BLaER1 treated with 17β-estradiol and CSF1 and Interleukin-3, amounts not matched to agents 10 nM and 100 nM (cell line): ENCODE measurements at regions not wholly inside any gene's neighbourhood (a gene's known extent, or its start where the extent isn't known, plus 50 kb on each side); places are given as distances from the start of the nearest gene placed in this dataset.

Experiments
- H3K27ac ChIP-seq, 11 experiments: shearing (Covaris generic); formaldehyde crosslinking; 2 replicates each; pipeline ENCODE4 v1.8.1; 2022
- H3K27me3 ChIP-seq, 11 experiments: shearing (Covaris generic); formaldehyde crosslinking; 2 replicates each; pipeline ENCODE4 v1.8.1; 2022
- H3K36me3 ChIP-seq, 11 experiments: shearing (Covaris generic); formaldehyde crosslinking; 2 replicates each; pipeline ENCODE4 v1.8.1; 2022
- H3K4me1 ChIP-seq, 10 experiments: shearing (Covaris generic); formaldehyde crosslinking; 2 replicates each; pipeline ENCODE4 v1.8.1; 2022
- H3K4me2 ChIP-seq, 11 experiments: shearing (Covaris generic); formaldehyde crosslinking; 2 replicates each; pipeline ENCODE4 v1.8.1; 2022
- H3K4me3 ChIP-seq, 10 experiments: shearing (Covaris generic); formaldehyde crosslinking; 2 replicates each; pipeline ENCODE4 v1.8.1; 2022
- H3K9ac ChIP-seq, 11 experiments: shearing (Covaris generic); formaldehyde crosslinking; 2 replicates each; pipeline ENCODE4 v1.8.1; 2022
- H3K9me3 ChIP-seq, 11 experiments: shearing (Covaris generic); formaldehyde crosslinking; replicated peaks in 1 of 11; 2 replicates each; pipeline ENCODE4 v1.8.1; 2022
- H4K20me1 ChIP-seq, 11 experiments: shearing (Covaris generic); formaldehyde crosslinking; 2 replicates each; pipeline ENCODE4 v1.8.1; 2022
- Cebpa-rat ChIP-seq, 11 experiments: shearing (Covaris generic); IDR thresholded peaks; 2 replicates each; pipeline ENCODE4 v1.8.1; 2022

DNA sequence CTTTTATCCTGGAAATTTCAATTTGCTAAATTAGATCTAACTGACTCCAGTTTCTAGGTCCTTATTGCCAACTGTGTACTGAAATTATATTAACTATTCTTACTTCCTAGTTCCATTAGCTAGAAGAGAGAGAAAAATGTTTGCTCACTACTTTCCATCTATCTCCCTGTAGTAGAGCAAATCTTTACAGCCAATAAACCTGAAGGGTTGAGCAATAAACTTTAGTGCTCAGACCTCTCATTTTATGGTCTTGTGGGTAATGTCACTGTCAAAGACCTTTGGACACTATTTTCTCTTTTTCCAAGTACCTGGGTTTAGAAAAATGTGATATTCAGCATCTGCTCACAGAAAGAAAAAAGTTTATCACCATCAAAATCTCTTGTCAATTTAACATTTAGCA, 237.5 kb upstream of the GEMIN8 start:
- H3K9ac ChIP-seq, result no peak overlapping the region
- H3K4me2 ChIP-seq, result no peak overlapping the region
- no peak overlapping the region for H3K4me3 ChIP-seq
- H4K20me1 ChIP-seq, result no peaks in the 10 kb centered on the region; a peak in 1 of 22 replicates
- no peaks in the 10 kb centered on the region for H3K36me3 ChIP-seq
- H3K4me1 ChIP-seq, result no peaks in the 10 kb centered on the region
- peaks cover 69 to 98% (median 94%) of the 10 kb centered on the region in 11 experiments for H3K27me3 ChIP-seq
- H3K9me3 ChIP-seq, result no peaks in the 10 kb centered on the region
- no peak overlapping the region for H3K27ac ChIP-seq
- no peak for TF ChIP-seq Cebpa-rat (IDR thresholded peaks at IDR 0.05)

DNA sequence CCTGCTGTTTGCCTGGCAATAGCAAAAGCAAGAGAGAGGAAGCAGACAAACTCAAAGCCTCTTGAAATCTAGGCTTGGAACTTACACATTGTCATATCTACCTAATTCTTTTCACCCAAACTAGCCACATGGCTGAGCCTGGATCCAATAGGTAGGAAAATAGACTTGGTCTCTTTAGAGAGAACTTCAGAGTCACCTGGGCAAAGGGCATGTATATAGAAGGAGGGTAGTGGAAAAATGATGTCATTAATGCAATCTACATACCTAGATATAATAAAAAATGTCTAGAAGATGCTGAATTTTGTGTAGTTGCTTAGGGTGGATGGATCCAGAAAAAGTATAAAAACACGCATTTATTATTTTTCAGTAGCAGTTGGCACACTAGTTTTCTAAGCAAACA, 237.0 kb upstream of the GEMIN8 start:
- Histone ChIP-seq H4K20me1 (no peaks in the 10 kb centered on the region; a peak in 1 of 22 replicates), H3K36me3 (no peaks in the 10 kb centered on the region), H3K4me2 (no peak overlapping the region), H3K4me1 (no peaks in the 10 kb centered on the region), H3K27ac (no peak overlapping the region), H3K4me3 (no peak overlapping the region), H3K9me3 (no peaks in the 10 kb centered on the region), H3K27me3 (peaks cover 69 to 98% (median 94%) of the 10 kb centered on the region in 11 experiments), H3K9ac (no peak overlapping the region)
- no peak for TF ChIP-seq Cebpa-rat (IDR thresholded peaks at IDR 0.05)

DNA sequence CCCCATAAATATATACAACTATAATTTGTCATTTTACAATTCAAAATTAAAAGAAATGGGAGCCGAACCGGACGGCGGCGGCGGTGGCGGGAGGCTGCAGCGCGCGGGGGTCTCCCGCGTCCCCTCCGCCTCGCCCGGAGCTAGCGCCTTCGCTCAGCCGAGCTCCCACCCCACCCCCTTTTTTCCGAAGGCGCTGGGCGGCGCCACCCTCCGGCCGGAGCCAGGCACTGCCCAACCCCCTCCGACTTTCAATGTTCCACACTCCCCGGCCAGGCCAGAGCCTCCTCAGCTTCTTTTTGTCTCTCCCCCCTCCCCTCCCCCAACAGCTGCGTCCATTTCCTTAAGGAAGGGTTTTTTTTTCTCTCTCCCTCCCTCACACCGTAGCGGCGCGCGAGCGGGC, 214.1 kb upstream of the GEMIN8 start:
- peaks cover 0 to 2% (median 0%) of the 10 kb centered on the region in 11 experiments; a peak in 2 of 22 replicates for H3K9me3 ChIP-seq
- TF ChIP-seq Cebpa-rat (IDR thresholded peaks at IDR 0.05), result no peak
- H3K4me2 ChIP-seq, result no peak overlapping the region
- no peak overlapping the region for H3K4me3 ChIP-seq
- H4K20me1 ChIP-seq, result no peaks in the 10 kb centered on the region; a peak in 3 of 22 replicates
- no peaks in the 10 kb centered on the region for H3K4me1 ChIP-seq
- no peak overlapping the region for H3K27ac ChIP-seq
- H3K9ac ChIP-seq, result no peak overlapping the region
- H3K36me3 ChIP-seq, result no peaks in the 10 kb centered on the region
- H3K27me3 ChIP-seq, result peaks cover 83 to 100% (median 99%) of the 10 kb centered on the region in 11 experiments

DNA sequence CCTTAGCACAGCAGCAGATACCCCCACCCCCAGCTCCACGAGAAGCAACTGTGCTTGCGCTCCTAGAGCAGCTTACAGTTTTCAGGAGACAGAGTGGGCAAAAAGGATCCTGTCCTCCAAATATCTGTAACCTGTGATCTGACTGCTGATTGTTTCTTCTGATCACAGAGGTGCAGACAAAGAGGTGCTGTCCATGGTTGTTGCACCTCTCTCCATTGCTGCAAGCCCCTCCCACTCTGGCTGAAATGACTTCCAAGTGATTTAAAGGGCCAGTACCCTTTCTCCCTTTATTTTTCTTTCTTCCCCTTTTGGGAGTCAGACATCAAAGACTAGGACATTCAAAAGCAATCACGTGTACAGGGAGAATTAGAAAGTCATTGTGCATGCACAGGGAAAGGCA, 205.3 kb upstream of the GEMIN8 start:
- H3K9me3 ChIP-seq, result peaks cover 0 to 16% (median 0%) of the 10 kb centered on the region in 11 experiments; a peak in 6 of 22 replicates
- no peak overlapping the region for H3K4me2 ChIP-seq

DNA sequence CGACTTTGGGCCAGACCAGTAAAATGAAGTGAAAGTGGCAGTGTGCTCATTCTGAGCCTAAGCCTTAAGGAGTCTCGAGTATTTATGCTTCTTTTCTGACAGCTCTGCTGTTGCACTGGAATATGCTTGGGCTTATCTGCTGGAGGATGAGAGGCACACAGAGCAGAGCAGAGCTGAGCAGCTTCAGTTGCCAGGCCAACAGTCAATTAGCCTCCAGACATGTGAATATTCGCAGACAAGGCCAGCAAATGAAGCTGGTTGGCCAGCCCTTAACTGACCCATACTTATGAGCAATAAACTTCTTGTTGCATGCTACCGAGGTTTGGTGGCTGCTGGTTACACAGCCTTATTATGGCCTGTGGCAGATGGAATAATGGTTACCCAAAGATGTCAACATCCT, 203.0 kb upstream of the GEMIN8 start:
- Histone ChIP-seq H3K27me3 (peaks cover 86 to 100% (median 95%) of the 10 kb centered on the region in 11 experiments), H3K36me3 (no peaks in the 10 kb centered on the region), H3K27ac (no peak overlapping the region), H3K4me3 (no peak overlapping the region), H3K9ac (no peak overlapping the region), H3K4me1 (no peaks in the 10 kb centered on the region), H3K9me3 (peaks cover 0 to 30% (median 7%) of the 10 kb centered on the region in 11 experiments; a peak in 13 of 22 replicates), H3K4me2 (no peak overlapping the region), H4K20me1 (no peaks in the 10 kb centered on the region; a peak in 2 of 22 replicates)
- TF ChIP-seq Cebpa-rat (IDR thresholded peaks at IDR 0.05), result no peak

More for the DNA sequence above, 205.3 kb upstream of the GEMIN8 start:
- Histone ChIP-seq H3K9ac (no peak overlapping the region), H3K27me3 (peaks cover 90 to 100% (median 96%) of the 10 kb centered on the region in 11 experiments), H3K4me3 (no peak overlapping the region), H3K27ac (no peak overlapping the region), H3K4me1 (no peaks in the 10 kb centered on the region), H3K36me3 (no peaks in the 10 kb centered on the region), H4K20me1 (no peaks in the 10 kb centered on the region; a peak in 3 of 22 replicates)
- TF ChIP-seq Cebpa-rat (IDR thresholded peaks at IDR 0.05), result no peak

DNA sequence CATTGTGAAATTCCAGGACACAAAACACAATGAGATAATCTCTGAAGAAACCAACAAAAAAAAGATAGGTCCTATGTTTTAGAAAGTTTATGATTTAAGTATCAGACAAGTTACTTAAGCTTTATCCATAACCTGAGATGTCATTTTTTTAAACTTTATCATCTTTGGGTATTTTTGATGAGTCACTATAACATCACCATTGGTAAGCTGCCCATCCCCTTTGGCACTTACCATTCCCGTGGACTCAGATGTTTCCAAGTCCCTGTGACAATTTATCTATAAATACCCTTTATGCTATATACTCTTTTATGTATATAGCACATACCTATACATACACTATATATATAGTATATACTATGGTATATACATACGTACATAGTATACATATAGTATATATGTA, 198.9 kb upstream of the GEMIN8 start:
- H4K20me1 ChIP-seq, result no peaks in the 10 kb centered on the region; a peak in 1 of 22 replicates
- TF ChIP-seq Cebpa-rat (IDR thresholded peaks at IDR 0.05), result no peak
- H3K27me3 ChIP-seq, result peaks cover 77 to 100% (median 97%) of the 10 kb centered on the region in 11 experiments
- H3K36me3 ChIP-seq, result no peaks in the 10 kb centered on the region
- H3K4me1 ChIP-seq, result no peaks in the 10 kb centered on the region
- no peak overlapping the region for H3K4me2 ChIP-seq
- H3K27ac ChIP-seq, result no peak overlapping the region
- peaks cover 0 to 24% (median 10%) of the 10 kb centered on the region in 11 experiments; a peak in 13 of 22 replicates for H3K9me3 ChIP-seq
- H3K9ac ChIP-seq, result no peak overlapping the region
- H3K4me3 ChIP-seq, result no peak overlapping the region

DNA sequence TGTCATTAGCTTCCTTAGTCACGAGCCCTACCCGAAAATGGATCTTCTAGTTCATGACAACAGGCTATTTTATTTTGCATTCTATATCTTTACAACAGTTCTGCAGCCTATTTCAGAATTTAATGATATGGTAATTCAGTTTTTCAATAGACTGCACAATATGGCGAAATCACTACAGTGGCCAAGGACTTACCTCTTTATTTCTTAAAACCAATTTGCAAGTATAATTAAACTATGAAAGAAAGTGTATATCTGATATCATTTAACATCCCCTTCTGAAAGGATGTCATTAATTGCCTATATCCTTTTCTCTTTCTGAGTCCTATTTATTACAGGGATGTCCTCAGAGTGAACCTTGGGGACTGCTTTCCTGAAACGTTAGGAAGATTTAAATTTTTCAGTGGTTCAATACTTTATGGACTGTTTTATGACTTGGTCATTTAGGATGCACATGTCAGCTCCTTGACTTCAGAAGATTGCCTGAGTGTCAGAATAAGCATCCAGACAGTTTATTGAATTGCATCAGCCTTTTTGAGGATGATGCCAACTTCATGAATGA, 190.8 kb upstream of the GEMIN8 start:
- Histone ChIP-seq H4K20me1 (no peaks in the 10 kb centered on the region), H3K9ac (no peak overlapping the region), H3K27me3 (peaks cover 52 to 86% (median 72%) of the 10 kb centered on the region in 11 experiments), H3K27ac (no peak overlapping the region), H3K4me3 (no peak overlapping the region), H3K9me3 (peaks cover 0 to 7% (median 0%) of the 10 kb centered on the region in 11 experiments; a peak in 2 of 22 replicates), H3K4me2 (no peak overlapping the region), H3K4me1 (no peaks in the 10 kb centered on the region), H3K36me3 (no peaks in the 10 kb centered on the region)
- TF ChIP-seq Cebpa-rat (IDR thresholded peaks at IDR 0.05), result no peak

DNA sequence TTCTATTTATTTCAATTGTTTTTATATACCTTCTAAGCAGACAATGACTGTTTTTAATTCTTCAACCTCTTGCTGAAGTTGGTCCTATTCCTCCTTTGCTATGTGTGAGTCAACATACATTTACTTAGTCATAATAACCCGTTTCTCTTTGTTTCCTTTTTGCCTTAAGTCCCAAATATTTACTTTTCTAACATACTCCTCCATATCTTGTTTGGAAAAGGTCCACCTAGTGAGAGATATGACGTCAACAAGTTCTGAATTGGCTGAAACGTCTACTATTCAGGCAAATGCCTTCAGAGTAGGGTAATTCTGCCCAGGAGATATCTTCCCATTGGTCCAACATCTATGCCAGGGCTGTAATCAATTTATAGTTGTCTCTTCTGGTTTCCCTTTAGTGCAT, 179.3 kb upstream of the GEMIN8 start:
- Histone ChIP-seq H3K4me1 (peaks cover 0 to 5% (median 0%) of the 10 kb centered on the region in 10 experiments; a peak in 2 of 20 replicates), H3K9ac (no peak overlapping the region), H3K27ac (no peak overlapping the region), H3K9me3 (peaks cover 0 to 14% (median 5%) of the 10 kb centered on the region in 11 experiments; a peak in 11 of 22 replicates), H3K27me3 (peaks cover 53 to 90% (median 81%) of the 10 kb centered on the region in 11 experiments), H4K20me1 (no peaks in the 10 kb centered on the region; a peak in 1 of 22 replicates), H3K4me3 (no peak overlapping the region), H3K4me2 (no peak overlapping the region), H3K36me3 (no peaks in the 10 kb centered on the region)
- no peak for TF ChIP-seq Cebpa-rat (IDR thresholded peaks at IDR 0.05)

DNA sequence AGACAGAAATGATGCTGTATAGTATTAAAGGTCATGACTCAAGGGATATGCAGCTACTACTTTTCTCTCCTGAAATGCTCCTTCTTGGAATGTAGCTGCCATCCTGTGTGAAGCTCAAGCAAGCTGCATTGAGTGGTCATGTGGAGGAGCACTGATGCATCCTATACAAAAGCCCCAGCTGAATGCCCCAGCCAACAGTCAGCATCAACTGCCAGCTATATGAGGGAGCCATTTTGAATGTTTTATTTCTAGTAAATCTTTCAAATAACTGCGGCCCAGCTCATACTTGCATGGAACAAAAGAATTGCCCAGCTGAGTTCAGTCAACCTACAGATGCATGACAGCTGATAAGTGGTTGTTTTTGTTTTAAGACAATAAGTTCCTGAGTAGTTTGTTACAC, 165.0 kb upstream of the GEMIN8 start:
- H3K4me2 ChIP-seq, result no peak overlapping the region
- no peaks in the 10 kb centered on the region for H3K36me3 ChIP-seq
- no peak overlapping the region for H3K4me3 ChIP-seq
- H3K27ac ChIP-seq, result no peak overlapping the region
- no peak for TF ChIP-seq Cebpa-rat (IDR thresholded peaks at IDR 0.05)
- no peaks in the 10 kb centered on the region for H3K4me1 ChIP-seq
- H4K20me1 ChIP-seq, result peaks cover 0 to 3% (median 0%) of the 10 kb centered on the region in 11 experiments; a peak in 1 of 22 replicates
- peaks cover 0 to 31% (median 0%) of the 10 kb centered on the region in 11 experiments; a peak in 3 of 22 replicates for H3K9me3 ChIP-seq
- peaks cover 43 to 76% (median 69%) of the 10 kb centered on the region in 11 experiments for H3K27me3 ChIP-seq
- H3K9ac ChIP-seq, result no peak overlapping the region

DNA sequence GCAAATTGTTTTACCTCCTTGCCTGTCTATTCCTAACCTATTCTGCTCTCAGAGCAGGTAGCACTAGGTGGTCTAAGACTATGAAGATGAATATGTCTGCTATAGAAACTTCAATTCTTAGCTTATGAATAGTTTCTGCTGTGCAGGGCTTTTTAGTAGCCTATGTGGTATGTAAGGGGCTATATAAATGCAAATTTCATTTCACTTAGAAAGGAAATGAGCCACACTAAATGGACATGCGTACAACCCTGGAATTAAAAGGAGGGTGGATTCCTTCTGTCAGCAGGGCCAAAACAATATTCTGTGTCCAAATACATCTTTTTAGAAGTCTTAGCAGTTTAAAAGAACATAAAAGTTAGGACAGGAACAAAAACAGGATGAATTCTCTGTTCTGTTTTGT, 163.9 kb upstream of the GEMIN8 start:
- Histone ChIP-seq H3K4me2 (no peak overlapping the region), H3K27ac (no peak overlapping the region), H3K9me3 (peaks cover 0 to 30% (median 0%) of the 10 kb centered on the region in 11 experiments; a peak in 3 of 22 replicates), H4K20me1 (peaks cover 0 to 3% (median 0%) of the 10 kb centered on the region in 11 experiments; a peak in 1 of 22 replicates), H3K9ac (no peak overlapping the region), H3K4me3 (no peak overlapping the region), H3K4me1 (no peaks in the 10 kb centered on the region), H3K27me3 (peaks cover 54 to 87% (median 75%) of the 10 kb centered on the region in 11 experiments), H3K36me3 (no peaks in the 10 kb centered on the region)
- TF ChIP-seq Cebpa-rat (IDR thresholded peaks at IDR 0.05), result no peak
